Activated CD8-positive, alpha-beta T cell treated with anti-CD3 and anti-CD28 coated beads for 36 hours (primary cell): ENCODE measurements at regions not wholly inside any gene's neighbourhood (a gene's known extent, or its start where the extent isn't known, plus 50 kb on each side); places are given as distances from the start of the nearest gene placed in this dataset.
"Not testable (repeated sequence)": the region's sequence is repeated elsewhere in the genome, so short reads cannot be mapped to it uniquely, and the experiment has no call there.

Experiments
- ATAC-seq: fragments of 200-7000 bp; cut with Tn5 transposase; one replicate; pipeline ENCODE4 v1.10.0; 2021; ENCODE audit warnings: mild to moderate bottlenecking, moderate library complexity
- CTCF ChIA-PET: fragments of 350-600 bp; sonication (Branson Sonifier 250); formaldehyde crosslinking; loops from one replicate; lab custom pipeline; 2021; ENCODE audit warnings: antibody characterized with exemption; lab: Charles Lee
- POLR2A ChIA-PET: fragments of 350-600 bp; sonication (Branson Sonifier 250); formaldehyde crosslinking; loops from one replicate; lab custom pipeline; 2021; ENCODE audit warnings: antibody characterized with exemption; lab: Charles Lee
- DNase-seq: peaks from one replicate; pipeline ENCODE4 v3.0.0-alpha.2; 2020
- H3K27ac Mint-ChIP-seq: one replicate; pipeline ENCODE4 v1.8.0; 2021; ENCODE audit warnings: mild to moderate bottlenecking, mixed read lengths
- H3K27me3 Mint-ChIP-seq: one replicate; pipeline ENCODE4 v1.8.0; 2021; ENCODE audit warnings: mixed read lengths
- H3K36me3 Mint-ChIP-seq: one replicate; pipeline ENCODE4 v1.8.0; 2021; ENCODE audit warnings: low read depth, mixed read lengths
- H3K4me1 Mint-ChIP-seq: one replicate; pipeline ENCODE4 v1.8.0; 2021; ENCODE audit warnings: low read depth, mixed read lengths
- H3K4me3 Mint-ChIP-seq: one replicate; pipeline ENCODE4 v1.8.0; 2021; ENCODE audit warnings: mild to moderate bottlenecking, moderate library complexity, mixed read lengths
- H3K9me3 Mint-ChIP-seq: one replicate; pipeline ENCODE4 v1.8.0; 2021; ENCODE audit warnings: mixed read lengths
- intact Hi-C: fragments of 100-400 bp; cut with micrococcal nuclease; formaldehyde crosslinking; loops from one replicate; pipeline ENCODE4 v1.10.0; 2022
- TF ChIP-seq, protein P1 (sequence below): fragments of 200-600 bp; IDR thresholded peaks from one replicate; pipeline ENCODE4 v1.8.0; 2022; ENCODE audit warnings: antibody characterized with exemption, mild to moderate bottlenecking

DNA sequence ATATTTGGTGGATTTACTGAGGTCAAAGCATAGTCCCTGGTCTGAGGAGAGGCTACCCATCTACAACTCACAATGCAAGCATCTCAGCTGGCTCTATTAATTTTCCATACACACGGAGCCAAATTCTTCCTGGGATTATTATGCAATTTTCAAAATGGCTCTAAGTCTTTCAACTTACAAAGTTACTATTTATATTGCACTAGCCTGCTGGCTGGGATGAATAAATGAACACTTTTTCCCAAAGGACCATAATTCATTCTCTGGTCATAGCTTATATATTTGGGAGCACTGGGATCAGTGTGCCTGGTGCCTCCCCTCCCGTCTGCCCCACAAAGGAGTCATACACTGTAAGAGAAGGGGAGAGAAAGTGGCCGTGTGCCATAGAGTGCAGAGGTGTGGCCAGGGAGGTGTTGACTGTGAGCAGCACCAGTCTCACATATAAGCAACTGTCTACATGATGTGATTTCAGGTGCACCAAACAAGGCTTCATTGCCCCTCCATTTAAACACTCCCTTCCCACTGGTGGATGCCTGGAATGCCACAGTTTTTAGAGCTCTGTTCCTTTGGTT lies 88.6 kb downstream of the ZNF92 start:
- ChIA-PET CTCF (no interaction called here), POLR2A (no interaction called here)
- intact Hi-C loops, result no loop called here
- TF ChIP-seq, protein P1, sequence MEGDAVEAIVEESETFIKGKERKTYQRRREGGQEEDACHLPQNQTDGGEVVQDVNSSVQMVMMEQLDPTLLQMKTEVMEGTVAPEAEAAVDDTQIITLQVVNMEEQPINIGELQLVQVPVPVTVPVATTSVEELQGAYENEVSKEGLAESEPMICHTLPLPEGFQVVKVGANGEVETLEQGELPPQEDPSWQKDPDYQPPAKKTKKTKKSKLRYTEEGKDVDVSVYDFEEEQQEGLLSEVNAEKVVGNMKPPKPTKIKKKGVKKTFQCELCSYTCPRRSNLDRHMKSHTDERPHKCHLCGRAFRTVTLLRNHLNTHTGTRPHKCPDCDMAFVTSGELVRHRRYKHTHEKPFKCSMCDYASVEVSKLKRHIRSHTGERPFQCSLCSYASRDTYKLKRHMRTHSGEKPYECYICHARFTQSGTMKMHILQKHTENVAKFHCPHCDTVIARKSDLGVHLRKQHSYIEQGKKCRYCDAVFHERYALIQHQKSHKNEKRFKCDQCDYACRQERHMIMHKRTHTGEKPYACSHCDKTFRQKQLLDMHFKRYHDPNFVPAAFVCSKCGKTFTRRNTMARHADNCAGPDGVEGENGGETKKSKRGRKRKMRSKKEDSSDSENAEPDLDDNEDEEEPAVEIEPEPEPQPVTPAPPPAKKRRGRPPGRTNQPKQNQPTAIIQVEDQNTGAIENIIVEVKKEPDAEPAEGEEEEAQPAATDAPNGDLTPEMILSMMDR, result no peak
- no peaks in the 10 kb centered on the region for H3K4me1 Mint-ChIP-seq
- no peak overlapping the region for H3K27ac Mint-ChIP-seq
- peaks cover 2% of the 10 kb centered on the region for H3K27me3 Mint-ChIP-seq
- H3K4me3 Mint-ChIP-seq, result no peak overlapping the region
- ATAC-seq, result no peak
- H3K36me3 Mint-ChIP-seq, result no peaks in the 10 kb centered on the region
- DNase-seq, result no peak
- no peaks in the 10 kb centered on the region for H3K9me3 Mint-ChIP-seq

DNA sequence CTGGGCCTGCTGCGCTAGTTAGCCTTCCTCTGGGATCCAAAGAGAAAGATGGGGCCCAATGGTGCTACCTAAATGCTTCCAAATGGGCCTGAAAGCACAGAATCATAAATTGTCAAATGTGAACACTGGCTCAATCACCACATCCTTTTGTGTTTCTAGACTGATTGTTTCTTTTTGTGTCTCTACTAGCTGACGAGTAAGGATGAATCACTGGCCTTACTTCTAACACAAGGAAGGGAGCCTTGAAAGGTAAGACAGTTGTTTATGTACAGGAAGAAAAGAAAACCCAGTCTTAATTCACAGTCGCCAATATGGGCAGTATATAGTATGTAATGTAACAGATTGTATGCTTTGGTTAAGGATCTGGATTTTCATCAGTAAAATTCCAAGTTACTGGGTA lies 89.5 kb downstream of the ZNF92 start:
- H3K4me1 Mint-ChIP-seq, result no peaks in the 10 kb centered on the region
- no peak for DNase-seq
- H3K4me3 Mint-ChIP-seq, result no peak overlapping the region
- H3K36me3 Mint-ChIP-seq, result no peaks in the 10 kb centered on the region
- no peak overlapping the region for H3K27ac Mint-ChIP-seq
- ChIA-PET CTCF (no interaction called here), POLR2A (no interaction called here)
- TF ChIP-seq, protein P1, result no peak
- intact Hi-C loops, result no loop called here
- H3K9me3 Mint-ChIP-seq, result no peaks in the 10 kb centered on the region
- ATAC-seq, result no peak
- H3K27me3 Mint-ChIP-seq, result no peaks in the 10 kb centered on the region

DNA sequence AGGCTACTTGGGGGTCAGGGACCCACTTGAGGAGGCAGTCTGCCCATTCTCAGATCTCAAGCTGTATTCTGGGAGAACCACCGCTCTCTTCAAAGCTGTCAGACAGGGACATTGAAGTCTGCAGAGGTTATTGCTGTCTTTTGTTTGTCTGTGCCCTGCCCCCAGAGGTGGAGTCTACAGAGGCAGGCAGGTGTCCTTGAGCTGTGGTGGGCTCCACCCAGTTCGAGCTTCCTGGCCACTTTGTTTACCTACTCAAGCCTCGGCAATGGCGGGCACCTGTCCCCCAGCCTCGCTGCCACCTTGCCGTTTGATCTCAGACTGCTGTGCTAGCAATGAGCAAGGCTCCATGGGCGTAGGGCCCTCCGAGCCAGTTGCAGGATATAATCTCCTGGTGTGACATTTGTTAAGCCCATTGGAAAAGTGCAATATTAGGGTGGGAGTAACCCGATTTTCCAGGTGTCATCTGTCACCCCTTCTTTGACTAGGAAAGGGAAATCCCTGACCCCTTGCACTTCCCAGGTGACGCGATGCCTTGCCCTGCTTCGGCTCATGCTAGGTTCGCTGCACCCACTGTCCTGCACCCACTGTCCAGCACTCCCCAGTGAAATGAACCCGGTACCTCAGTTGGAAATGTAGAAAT lies 96.4 kb downstream of the ZNF92 start:
- H3K4me3 Mint-ChIP-seq, POLR2A ChIA-PET, H3K27me3 Mint-ChIP-seq, DNase-seq, H3K9me3 Mint-ChIP-seq, CTCF ChIA-PET, H3K36me3 Mint-ChIP-seq, H3K27ac Mint-ChIP-seq, ATAC-seq, intact Hi-C loops: not testable (repeated sequence)
- peaks cover 12% of the 10 kb centered on the region for H3K4me1 Mint-ChIP-seq

DNA sequence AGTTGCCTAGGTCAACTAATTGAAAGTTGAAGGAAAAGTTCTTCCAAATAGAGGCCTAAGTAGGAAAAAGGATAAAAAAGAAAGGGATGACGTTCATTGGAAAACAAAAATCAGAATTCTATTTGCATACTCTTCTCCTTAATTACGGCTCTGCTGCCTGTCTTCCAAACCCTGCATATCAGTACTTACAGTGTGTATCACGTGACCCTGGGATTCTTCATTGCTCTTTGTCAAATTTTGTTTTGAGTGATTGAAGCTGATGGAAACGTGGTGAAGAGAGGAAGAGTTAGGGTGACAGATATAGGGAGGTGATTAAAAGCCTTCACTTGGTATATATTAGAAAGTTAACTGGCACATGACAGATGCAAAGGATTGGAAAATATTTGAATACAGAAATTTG lies 97.9 kb downstream of the ZNF92 start:
- ChIA-PET CTCF (no interaction called here), POLR2A (no interaction called here)
- H3K36me3 Mint-ChIP-seq, result peaks cover 6% of the 10 kb centered on the region
- H3K27me3 Mint-ChIP-seq, result no peaks in the 10 kb centered on the region
- ATAC-seq (no peak), DNase-seq (no peak)
- TF ChIP-seq, protein P1, result no peak
- no peak overlapping the region for H3K4me3 Mint-ChIP-seq
- H3K4me1 Mint-ChIP-seq, result peaks cover 27% of the 10 kb centered on the region
- intact Hi-C loops, result no loop called here
- H3K27ac Mint-ChIP-seq, result no peak overlapping the region
- peaks cover 6% of the 10 kb centered on the region for H3K9me3 Mint-ChIP-seq

DNA sequence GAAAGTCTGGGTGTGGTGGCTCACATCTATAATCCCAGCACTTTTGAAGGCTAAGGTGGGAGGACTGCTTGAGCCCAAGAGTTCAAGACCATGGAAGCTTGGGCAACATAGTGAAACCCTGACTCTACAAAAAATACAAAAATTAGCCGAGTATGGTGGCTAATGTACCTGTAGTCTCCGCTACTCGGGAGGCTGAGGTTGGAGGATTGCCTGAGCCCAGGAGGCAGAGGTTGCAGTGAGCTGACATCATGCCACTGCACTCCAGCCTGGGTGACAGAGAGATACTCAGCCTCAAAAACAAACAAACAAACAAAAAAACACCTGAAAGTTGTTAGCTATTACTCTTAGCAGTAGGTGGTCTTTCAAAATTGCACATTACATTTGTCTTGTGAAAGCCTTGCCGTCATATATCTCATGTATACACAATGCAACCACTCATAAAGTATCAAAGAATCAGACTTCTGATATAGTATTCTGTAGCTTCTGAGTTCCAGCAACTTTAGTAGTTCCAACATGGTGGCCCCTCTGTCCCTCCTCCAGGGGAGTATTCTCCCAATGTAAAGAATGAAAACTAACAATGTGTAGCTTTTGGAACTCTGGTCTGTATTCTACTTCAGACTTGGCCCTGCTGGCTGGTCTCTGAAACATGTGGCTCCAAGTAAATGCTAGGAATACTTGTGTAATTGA lies 101.5 kb downstream of the ZNF92 start:
- intact Hi-C loops, result no loop called here
- ChIA-PET CTCF (no interaction called here), POLR2A (no interaction called here)
- H3K4me1 Mint-ChIP-seq, result peaks cover 40% of the 10 kb centered on the region
- H3K27ac Mint-ChIP-seq, result peak overlapping the region; percentile 65
- TF ChIP-seq, protein P1, result no peak
- DNase-seq (no peak), ATAC-seq (no peak)
- H3K27me3 Mint-ChIP-seq, result no peaks in the 10 kb centered on the region
- peaks cover 3% of the 10 kb centered on the region for H3K36me3 Mint-ChIP-seq
- H3K9me3 Mint-ChIP-seq, result peaks cover 2% of the 10 kb centered on the region
- H3K4me3 Mint-ChIP-seq, result no peak overlapping the region
